ENCODE measurements at regions not wholly inside any gene's neighbourhood (a gene's known extent, or its start where the extent isn't known, plus 50 kb on each side); places are given as distances from the start of the nearest gene placed in this dataset.

GRCh38 chr6:62623846-62624532 is 338.0 kb upstream of the KHDRBS2 start:
- TF ChIP-seq RAD21 (IDR thresholded peaks at IDR 0.05; ENCODE audit: low read depth) (no peak), REST (IDR thresholded peaks at IDR 0.05; ENCODE audit: low read depth) (no peak), TAF1 (IDR thresholded peaks at IDR 0.05; ENCODE audit: low read depth) (no peak), YY1 (IDR thresholded peaks at IDR 0.05; ENCODE audit: low read depth) (no peak), USF1 (IDR thresholded peaks at IDR 0.05) (no peak), TCF12 (IDR thresholded peaks at IDR 0.05; ENCODE audit: low read depth) (no peak), CEBPB (IDR thresholded peaks at IDR 0.05) (no peak), ZBTB7A (IDR thresholded peaks at IDR 0.05; ENCODE audit: low read depth) (no peak)
